ENCODE measurements at regions not wholly inside any gene's neighbourhood (a gene's known extent, or its start where the extent isn't known, plus 50 kb on each side); places are given as distances from the start of the nearest gene placed in this dataset.

- no peak for DNase-seq
- H3K9me3 ChIP-seq (ENCODE audit: control extremely low read depth in 1 of 5, control insufficient read depth in 4 of 5, insufficient read depth in 2 of 5, low read depth in 1 of 5, low read length in 4 of 5) = no peaks in the 10 kb centered on the region
- ChIA-PET POLR2A (no interaction called here), CTCF (no interaction called here)
- no peaks in the 10 kb centered on the region for H3K27me3 ChIP-seq (replicated peaks in 2 of 5; ENCODE audit: control insufficient read depth in 4 of 5, insufficient read depth in 5 of 5, low read length in 4 of 5)
- no peak overlapping the region for H3K4me3 ChIP-seq (ENCODE audit: control insufficient read depth in 1 of 7, extremely low read depth in 1 of 7, insufficient read depth in 4 of 7, low read depth in 2 of 7, low read length in 6 of 7)
- H3K4me1 ChIP-seq (ENCODE audit: control extremely low read depth in 1 of 4, control insufficient read depth in 4 of 4, insufficient read depth in 4 of 4, low read length in 3 of 4) = peaks cover 2 to 32% (median 6%) of the 10 kb centered on the region in 4 experiments
- H3K36me3 ChIP-seq (ENCODE audit: control insufficient read depth in 4 of 4, insufficient read depth in 4 of 4, low read length in 3 of 4) = no peaks in the 10 kb centered on the region
- H3K27ac ChIP-seq (ENCODE audit: insufficient read depth in 1 of 2, low read depth in 1 of 2, low read length in 2 of 2, poor library complexity in 1 of 2, severe bottlenecking in 2 of 2) = no peak overlapping the region
These were observed 267.4 kb upstream of the GADL1 start for GRCh38 chr3:31161889-31162288.

- H3K36me3 ChIP-seq (ENCODE audit: control insufficient read depth in 4 of 4, insufficient read depth in 4 of 4, low read length in 3 of 4) = no peaks in the 10 kb centered on the region
- no peak overlapping the region for H3K4me3 ChIP-seq (ENCODE audit: control insufficient read depth in 1 of 7, extremely low read depth in 1 of 7, insufficient read depth in 4 of 7, low read depth in 2 of 7, low read length in 6 of 7)
- H3K27ac ChIP-seq (ENCODE audit: insufficient read depth in 1 of 2, low read depth in 1 of 2, low read length in 2 of 2, poor library complexity in 1 of 2, severe bottlenecking in 2 of 2) = no peak overlapping the region
- ChIA-PET POLR2A (interaction anchor here (0.6 kb wide), 1 partner anchor 8 kb away, joined by 3 read pairs; no protein-coding TSS in a partner anchor), CTCF (interaction anchor here (1.1 to 1.9 kb wide), 3 partner anchors 9 to 61 kb away, joined by 3 to 8 read pairs (median 5); no protein-coding TSS in a partner anchor)
- no peaks in the 10 kb centered on the region for H3K27me3 ChIP-seq (replicated peaks in 2 of 5; ENCODE audit: control insufficient read depth in 4 of 5, insufficient read depth in 5 of 5, low read length in 4 of 5)
- 100% methylated on average over 2 of the region's 2 CpGs for WGBS (ENCODE audit: insufficient coverage)
- H3K9me3 ChIP-seq (ENCODE audit: control extremely low read depth in 1 of 5, control insufficient read depth in 4 of 5, insufficient read depth in 2 of 5, low read depth in 1 of 5, low read length in 4 of 5) = no peaks in the 10 kb centered on the region
- peaks cover 2 to 20% (median 6%) of the 10 kb centered on the region in 4 experiments for H3K4me1 ChIP-seq (ENCODE audit: control extremely low read depth in 1 of 4, control insufficient read depth in 4 of 4, insufficient read depth in 4 of 4, low read length in 3 of 4)
- DNase-seq = no peak
These were observed 269.9 kb upstream of the GADL1 start for GRCh38 chr3:31164381-31164780.

DNA sequence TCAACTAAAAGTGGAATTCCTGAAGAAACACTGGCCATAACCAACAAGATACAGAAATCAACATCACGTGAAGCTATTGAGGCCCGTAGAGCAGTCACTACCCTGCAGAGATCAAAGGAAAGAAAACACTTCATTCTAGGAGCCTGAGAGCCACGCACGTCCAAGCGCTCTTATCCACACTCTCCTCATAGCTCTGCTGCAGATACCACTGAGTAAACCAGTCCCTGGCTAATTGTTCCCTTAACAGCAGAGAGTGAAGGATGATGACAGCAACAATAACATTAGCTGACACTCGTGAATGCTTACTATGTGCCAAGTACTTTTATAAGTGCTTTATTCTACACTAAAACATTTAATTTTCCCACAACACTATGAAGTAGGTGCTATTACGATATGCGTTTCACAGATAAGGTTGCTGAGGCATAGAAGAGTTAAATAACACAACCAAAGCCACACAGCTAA lies 271.0 kb upstream of the GADL1 start:
- no peaks in the 10 kb centered on the region for H3K36me3 ChIP-seq (ENCODE audit: control insufficient read depth in 4 of 4, insufficient read depth in 4 of 4, low read length in 3 of 4)
- ChIA-PET POLR2A (no interaction called here), CTCF (interaction anchor here (1.2 to 1.9 kb wide), 2 partner anchors 11 to 60 kb away, joined by 3 to 8 read pairs; no protein-coding TSS in a partner anchor)
- H3K4me3 ChIP-seq (ENCODE audit: control insufficient read depth in 1 of 7, extremely low read depth in 1 of 7, insufficient read depth in 4 of 7, low read depth in 2 of 7, low read length in 6 of 7) = no peak overlapping the region
- DNase-seq = no peak
- H3K9me3 ChIP-seq (ENCODE audit: control extremely low read depth in 1 of 5, control insufficient read depth in 4 of 5, insufficient read depth in 2 of 5, low read depth in 1 of 5, low read length in 4 of 5) = no peaks in the 10 kb centered on the region
- WGBS (ENCODE audit: insufficient coverage) = 95% methylated on average over 7 of the region's 8 CpGs
- no peaks in the 10 kb centered on the region for H3K27me3 ChIP-seq (replicated peaks in 2 of 5; ENCODE audit: control insufficient read depth in 4 of 5, insufficient read depth in 5 of 5, low read length in 4 of 5)
- H3K27ac ChIP-seq (ENCODE audit: insufficient read depth in 1 of 2, low read depth in 1 of 2, low read length in 2 of 2, poor library complexity in 1 of 2, severe bottlenecking in 2 of 2) = no peak overlapping the region
- H3K4me1 ChIP-seq (ENCODE audit: control extremely low read depth in 1 of 4, control insufficient read depth in 4 of 4, insufficient read depth in 4 of 4, low read length in 3 of 4) = peaks cover 2 to 20% (median 6%) of the 10 kb centered on the region in 4 experiments

DNA sequence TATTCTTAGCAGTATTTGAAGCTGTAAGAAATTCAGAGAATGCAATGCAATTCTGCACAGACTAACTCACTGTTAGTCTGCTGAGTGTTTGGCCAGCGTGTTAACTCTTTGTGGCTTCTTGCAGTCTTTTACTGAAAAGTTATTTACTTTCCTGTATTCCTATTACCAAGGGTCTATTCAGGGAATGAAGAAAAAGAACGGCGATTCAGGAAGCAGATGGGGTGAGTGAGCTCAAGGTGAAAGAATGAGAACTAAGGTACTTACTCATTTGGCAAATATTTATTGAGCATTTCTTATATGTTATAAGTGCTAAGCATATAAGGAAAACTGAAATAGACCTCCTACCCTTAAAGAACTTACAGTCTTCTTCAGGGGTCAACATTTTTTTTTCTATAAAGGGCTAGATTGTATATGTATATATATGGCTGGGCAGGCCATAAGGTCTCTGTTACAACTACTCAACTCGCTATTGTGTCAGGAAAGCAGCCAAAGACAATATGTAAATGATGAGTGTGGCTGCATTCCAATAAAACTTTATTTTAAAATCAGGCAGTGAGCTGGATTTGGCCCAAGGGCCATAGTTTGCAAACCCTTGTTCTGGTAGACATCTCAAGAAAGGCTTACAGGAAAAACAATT lies 271.9 kb upstream of the GADL1 start:
- H3K27ac ChIP-seq (ENCODE audit: insufficient read depth in 1 of 2, low read depth in 1 of 2, low read length in 2 of 2, poor library complexity in 1 of 2, severe bottlenecking in 2 of 2) = no peak overlapping the region
- peak in 1 of 3 donors; percentile 23 for DNase-seq

GRCh38 chr3:31167666-31168065 lies 273.2 kb upstream of the GADL1 start:
- no peak for DNase-seq

More for the DNA sequence above, 271.9 kb upstream of the GADL1 start:
- POLR2A ChIA-PET = no interaction called here
- Histone ChIP-seq H3K4me1 (ENCODE audit: control extremely low read depth in 1 of 4, control insufficient read depth in 4 of 4, insufficient read depth in 4 of 4, low read length in 3 of 4) (peaks cover 2 to 20% (median 6%) of the 10 kb centered on the region in 4 experiments), H3K36me3 (ENCODE audit: control insufficient read depth in 4 of 4, insufficient read depth in 4 of 4, low read length in 3 of 4) (no peaks in the 10 kb centered on the region), H3K9me3 (ENCODE audit: control extremely low read depth in 1 of 5, control insufficient read depth in 4 of 5, insufficient read depth in 2 of 5, low read depth in 1 of 5, low read length in 4 of 5) (no peaks in the 10 kb centered on the region), H3K4me3 (ENCODE audit: control insufficient read depth in 1 of 7, extremely low read depth in 1 of 7, insufficient read depth in 4 of 7, low read depth in 2 of 7, low read length in 6 of 7) (peak overlapping the region in 1 of 7 experiments; percentile 8), H3K27me3 (replicated peaks in 2 of 5; ENCODE audit: control insufficient read depth in 4 of 5, insufficient read depth in 5 of 5, low read length in 4 of 5) (no peaks in the 10 kb centered on the region)
- CTCF ChIA-PET = interaction anchor here (1.2 to 1.6 kb wide), 2 partner anchors 9 to 13 kb away, joined by 3 to 5 read pairs; no protein-coding TSS in a partner anchor
- WGBS (ENCODE audit: insufficient coverage) = 67% methylated on average over 1 of the region's 4 CpGs

GRCh38 chr3:31170932-31171670 lies 276.6 kb upstream of the GADL1 start:
- Histone ChIP-seq H3K4me1 (ENCODE audit: control extremely low read depth in 1 of 4, control insufficient read depth in 4 of 4, insufficient read depth in 4 of 4, low read length in 3 of 4) (peaks cover under 1 to 10% (median 3%) of the 10 kb centered on the region in 4 experiments), H3K9me3 (ENCODE audit: control extremely low read depth in 1 of 5, control insufficient read depth in 4 of 5, insufficient read depth in 2 of 5, low read depth in 1 of 5, low read length in 4 of 5) (no peaks in the 10 kb centered on the region), H3K36me3 (ENCODE audit: control insufficient read depth in 4 of 4, insufficient read depth in 4 of 4, low read length in 3 of 4) (no peaks in the 10 kb centered on the region), H3K4me3 (ENCODE audit: control insufficient read depth in 1 of 7, extremely low read depth in 1 of 7, insufficient read depth in 4 of 7, low read depth in 2 of 7, low read length in 6 of 7) (no peak overlapping the region), H3K27ac (ENCODE audit: insufficient read depth in 1 of 2, low read depth in 1 of 2, low read length in 2 of 2, poor library complexity in 1 of 2, severe bottlenecking in 2 of 2) (no peak overlapping the region), H3K27me3 (replicated peaks in 2 of 5; ENCODE audit: control insufficient read depth in 4 of 5, insufficient read depth in 5 of 5, low read length in 4 of 5) (no peaks in the 10 kb centered on the region)
- DNase-seq = no peak
- WGBS (ENCODE audit: insufficient coverage) = 100% methylated on average over 1 of the region's 2 CpGs
- CTCF ChIA-PET = no interaction called here
- POLR2A ChIA-PET = no interaction called here

More at GRCh38 chr3:31167666-31168065, 273.2 kb upstream of the GADL1 start:
- Histone ChIP-seq H3K27ac (ENCODE audit: insufficient read depth in 1 of 2, low read depth in 1 of 2, low read length in 2 of 2, poor library complexity in 1 of 2, severe bottlenecking in 2 of 2) (no peak overlapping the region), H3K4me1 (ENCODE audit: control extremely low read depth in 1 of 4, control insufficient read depth in 4 of 4, insufficient read depth in 4 of 4, low read length in 3 of 4) (peaks cover 2 to 20% (median 6%) of the 10 kb centered on the region in 4 experiments), H3K36me3 (ENCODE audit: control insufficient read depth in 4 of 4, insufficient read depth in 4 of 4, low read length in 3 of 4) (no peaks in the 10 kb centered on the region), H3K9me3 (ENCODE audit: control extremely low read depth in 1 of 5, control insufficient read depth in 4 of 5, insufficient read depth in 2 of 5, low read depth in 1 of 5, low read length in 4 of 5) (no peaks in the 10 kb centered on the region), H3K27me3 (replicated peaks in 2 of 5; ENCODE audit: control insufficient read depth in 4 of 5, insufficient read depth in 5 of 5, low read length in 4 of 5) (no peaks in the 10 kb centered on the region), H3K4me3 (ENCODE audit: control insufficient read depth in 1 of 7, extremely low read depth in 1 of 7, insufficient read depth in 4 of 7, low read depth in 2 of 7, low read length in 6 of 7) (no peak overlapping the region)
- POLR2A ChIA-PET = no interaction called here
- no CpG with 5 or more reads among the region's 3 CpGs for WGBS (ENCODE audit: insufficient coverage)
- CTCF ChIA-PET = no interaction called here

- CTCF ChIA-PET = interaction anchor here (0.8 to 1.2 kb wide), 2 partner anchors 8 to 14 kb away, joined by 4 to 5 read pairs; no protein-coding TSS in a partner anchor
These were observed 277.9 kb upstream of the GADL1 start for GRCh38 chr3:31172336-31172735.

More at GRCh38 chr3:31172336-31172735, 277.9 kb upstream of the GADL1 start:
- H3K27ac ChIP-seq (ENCODE audit: insufficient read depth in 1 of 2, low read depth in 1 of 2, low read length in 2 of 2, poor library complexity in 1 of 2, severe bottlenecking in 2 of 2) = no peak overlapping the region
- no peaks in the 10 kb centered on the region for H3K27me3 ChIP-seq (replicated peaks in 2 of 5; ENCODE audit: control insufficient read depth in 4 of 5, insufficient read depth in 5 of 5, low read length in 4 of 5)
- POLR2A ChIA-PET = interaction anchor here (1.2 kb wide), 1 partner anchor 8 kb away, joined by 3 read pairs; no protein-coding TSS in a partner anchor
- DNase-seq = no peak
- H3K9me3 ChIP-seq (ENCODE audit: control extremely low read depth in 1 of 5, control insufficient read depth in 4 of 5, insufficient read depth in 2 of 5, low read depth in 1 of 5, low read length in 4 of 5) = no peaks in the 10 kb centered on the region
- no peaks in the 10 kb centered on the region for H3K36me3 ChIP-seq (ENCODE audit: control insufficient read depth in 4 of 4, insufficient read depth in 4 of 4, low read length in 3 of 4)
- peaks cover 0 to 3% (median 0%) of the 10 kb centered on the region in 4 experiments for H3K4me1 ChIP-seq (ENCODE audit: control extremely low read depth in 1 of 4, control insufficient read depth in 4 of 4, insufficient read depth in 4 of 4, low read length in 3 of 4)
- H3K4me3 ChIP-seq (ENCODE audit: control insufficient read depth in 1 of 7, extremely low read depth in 1 of 7, insufficient read depth in 4 of 7, low read depth in 2 of 7, low read length in 6 of 7) = no peak overlapping the region
- WGBS (ENCODE audit: insufficient coverage) = 94% methylated on average over 3 of the region's 4 CpGs
